GM12878 (cell line): ENCODE measurements at regions not wholly inside any gene's neighbourhood (a gene's known extent, or its start where the extent isn't known, plus 50 kb on each side); places are given as distances from the start of the nearest gene placed in this dataset.

Source experiments
- ATAC-seq: fragments of 200-7000 bp; cut with Tn5 transposase; 3 replicates; pipeline ENCODE4 v1.9.1; 2020; ENCODE audit warnings: mild to moderate bottlenecking, moderate library complexity
- BruUV-seq: library from RNA; stranded (reverse); fragments of 400-500 nt; replicated peaks from 2 replicates; lab custom pipeline; 2021; lab: Mats Ljungman, UMichigan
- CTCF ChIA-PET: fragments of 300-600 bp; sonication (Branson Sonifier 250); formaldehyde crosslinking; extraction: SDS; loops from one replicate; lab custom pipeline; 2021; ENCODE audit warnings: inconsistent platforms; lab: Yijun Ruan, JAX
- POLR2A ChIA-PET: fragments of 350-600 bp; formaldehyde crosslinking; extraction: SDS; loops from one replicate; lab custom pipeline; 2021; ENCODE audit warnings: inconsistent platforms; lab: Charles Lee
- RAD21 ChIA-PET: fragments of 300-600 bp; sonication (Branson Sonifier 250); formaldehyde crosslinking; loops from one replicate; lab custom pipeline; 2023; ENCODE audit warnings: antibody characterized with exemption; ENCODE audit not compliant: unreplicated experiment; lab: Charles Lee
- SMC1A ChIA-PET: fragments of 300-600 bp; sonication (Branson Sonifier 250); formaldehyde crosslinking; loops from one replicate; lab custom pipeline; 2023; ENCODE audit not compliant: unreplicated experiment, uncharacterized antibody; lab: Charles Lee
- DNase-seq: peaks from one replicate; pipeline ENCODE4 v3.0.0-alpha.2; 2011; ENCODE audit warnings: low read depth, low spot score
- FAIRE-seq: peaks from 3 replicates; lab custom pipeline; 2011; peaks lifted over from hg19 to GRCh38; lab: Jason Lieb, UNC
- H2AFZ ChIP-seq: 2 replicates; pipeline ENCODE4 v1.6.0; 2011; ENCODE audit warnings: low read depth, low read length, control low read depth; ENCODE audit not compliant: control insufficient read depth
- H3K27ac ChIP-seq: 2 replicates; pipeline ENCODE4 v1.5.1; 2011; ENCODE audit warnings: control low read depth; ENCODE audit not compliant: control insufficient read depth, insufficient read depth
- H3K27me3 ChIP-seq, 2 experiments: replicated peaks in 1 of 2; 2 replicates each; pipeline versions ENCODE4 v1.6.0 to v1.6.1; 2011; ENCODE audit warnings: low read length in 1 of 2; ENCODE audit not compliant: control insufficient read depth in 2 of 2, insufficient read depth in 2 of 2
- H3K36me3 ChIP-seq, 2 experiments: 2 replicates each; pipeline ENCODE4 v1.5.1; 2011; ENCODE audit warnings: low read length in 1 of 2; ENCODE audit not compliant: control insufficient read depth in 2 of 2, insufficient read depth in 2 of 2
- H3K4me1 ChIP-seq: 2 replicates; pipeline ENCODE4 v1.6.1; 2011; ENCODE audit warnings: mild to moderate bottlenecking, low read length, moderate library complexity, mixed read lengths; ENCODE audit not compliant: control insufficient read depth, insufficient read depth
- H3K4me2 ChIP-seq: 2 replicates; pipeline ENCODE4 v1.6.0; 2011; ENCODE audit warnings: control low read depth; ENCODE audit not compliant: control insufficient read depth, insufficient read depth
- H3K4me3 ChIP-seq: fragments of 200-600 bp; sonication (generic); 2 replicates; pipeline ENCODE4 v1.5.1; 2016
- H3K79me2 ChIP-seq: 2 replicates; pipeline ENCODE4 v1.6.0; 2011; ENCODE audit warnings: low read length; ENCODE audit not compliant: control insufficient read depth, insufficient read depth
- H3K9ac ChIP-seq: 2 replicates; pipeline ENCODE4 v1.8.0; 2011; ENCODE audit warnings: low read length, control low read depth, mixed read lengths; ENCODE audit not compliant: control insufficient read depth, insufficient read depth
- H3K9me3 ChIP-seq: replicated peaks from 3 replicates; pipeline ENCODE4 v1.5.1; 2011; ENCODE audit warnings: mild to moderate bottlenecking, low read length; ENCODE audit not compliant: control insufficient read depth, insufficient read depth
- H4K20me1 ChIP-seq: 2 replicates; pipeline ENCODE4 v1.6.0; 2011; ENCODE audit not compliant: control insufficient read depth, insufficient read depth
- ATF7 ChIP-seq: fragments of 450-650 bp; IDR thresholded peaks from 2 replicates; pipeline ENCODE4 v1.6.1; 2016; ENCODE audit warnings: low read depth, mild to moderate bottlenecking
- BMI1 ChIP-seq: fragments of 450-650 bp; IDR thresholded peaks from 2 replicates; pipeline ENCODE4 v1.6.1; 2016; ENCODE audit warnings: mild to moderate bottlenecking, moderate library complexity, borderline replicate concordance
- NBN ChIP-seq: fragments of 450-650 bp; IDR thresholded peaks from 2 replicates; pipeline ENCODE4 v1.6.1; 2016
- NRF1 ChIP-seq: conservative IDR thresholded peaks from 2 replicates; pipeline ENCODE4 v1.6.1; 2011; ENCODE audit warnings: mild to moderate bottlenecking, low read depth, low read length, improper control_type of control experiment
- SMAD5 ChIP-seq: IDR thresholded peaks from 2 replicates; pipeline ENCODE4 v1.6.1; 2016; ENCODE audit warnings: antibody characterized with exemption, low read depth
- STAT1 ChIP-seq: fragments of 450-650 bp; conservative IDR thresholded peaks from 2 replicates; pipeline ENCODE4 v1.6.1; 2014; ENCODE audit warnings: antibody characterized with exemption, mild to moderate bottlenecking
- TARDBP ChIP-seq: IDR thresholded peaks from 2 replicates; pipeline ENCODE4 v1.6.1; 2016; ENCODE audit warnings: borderline replicate concordance
- TCF12 ChIP-seq: IDR thresholded peaks from 2 replicates; pipeline ENCODE4 v1.6.1; 2011; ENCODE audit warnings: low read depth, mild to moderate bottlenecking, low read length
- WGBS: methylation state at CpG from one replicate; pipeline ENCODE4 v1.1.6; 2016; ENCODE audit warnings: low lambda C conversion rate; ENCODE audit not compliant: insufficient replicate concordance, insufficient coverage; ENCODE audit errors: missing lambda C conversion rate; 5-methylcytosine and 5-hydroxymethylcytosine counted together
- in situ Hi-C: fragments of 300-500 bp; cut with MboI; formaldehyde crosslinking; loops from 9 replicates; pipeline ENCODE4 v1.14.3; 2018; ENCODE audit warnings: mixed read lengths
- intact Hi-C: fragments of 100-400 bp; cut with micrococcal nuclease; formaldehyde crosslinking; loops from one replicate; pipeline ENCODE4 v1.14.2; 2022; ENCODE audit not compliant: unreplicated experiment
- TF ChIP-seq, protein P1 (sequence below): fragments of 450-650 bp; IDR thresholded peaks from 2 replicates; pipeline ENCODE4 v1.6.1; 2016; ENCODE audit warnings: mild to moderate bottlenecking
- TF ChIP-seq, protein P2 (sequence below): fragments of 150-350 bp; IDR thresholded peaks from 2 replicates; pipeline ENCODE4 v1.6.1; 2014; ENCODE audit warnings: mild to moderate bottlenecking, low read depth, low read length
- TF ChIP-seq, protein P3 (sequence below): fragments of 450-650 bp; conservative IDR thresholded peaks from 2 replicates; pipeline ENCODE4 v1.6.1; 2017; ENCODE audit warnings: mild to moderate bottlenecking, moderate library complexity

DNA sequence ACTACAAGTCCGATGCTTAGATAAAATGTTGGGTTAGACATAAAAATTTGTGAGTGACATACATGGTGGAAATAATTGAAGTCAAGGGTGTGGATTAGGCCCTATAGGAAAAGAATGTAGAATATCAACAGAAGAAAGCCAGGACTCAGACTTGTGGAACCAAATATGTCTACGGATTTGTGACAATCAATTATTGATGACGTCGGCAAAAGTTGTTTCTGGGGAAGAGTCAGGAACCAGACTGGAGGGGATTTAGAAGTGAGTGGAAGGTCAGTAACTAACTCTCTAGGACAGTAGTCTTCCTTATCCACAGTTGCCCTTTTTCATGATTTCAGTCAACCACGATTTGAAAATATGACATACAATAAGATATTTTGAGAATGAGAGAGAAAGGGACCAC lies 130.9 kb upstream of the TANK start:
- Histone ChIP-seq H3K27ac (no peak overlapping the region), H3K4me2 (no peak overlapping the region), H2AFZ (no peak overlapping the region), H3K4me3 (no peak overlapping the region), H3K4me1 (no peaks in the 10 kb centered on the region), H3K36me3 (no peaks in the 10 kb centered on the region), H4K20me1 (no peaks in the 10 kb centered on the region), H3K79me2 (no peaks in the 10 kb centered on the region), H3K9me3 (no peaks in the 10 kb centered on the region), H3K27me3 (no peaks in the 10 kb centered on the region), H3K9ac (no peak overlapping the region)
- TF ChIP-seq SMAD5 = no peak
- no peak for TF ChIP-seq TARDBP
- TF ChIP-seq NBN = no peak
- TF ChIP-seq, protein P1, sequence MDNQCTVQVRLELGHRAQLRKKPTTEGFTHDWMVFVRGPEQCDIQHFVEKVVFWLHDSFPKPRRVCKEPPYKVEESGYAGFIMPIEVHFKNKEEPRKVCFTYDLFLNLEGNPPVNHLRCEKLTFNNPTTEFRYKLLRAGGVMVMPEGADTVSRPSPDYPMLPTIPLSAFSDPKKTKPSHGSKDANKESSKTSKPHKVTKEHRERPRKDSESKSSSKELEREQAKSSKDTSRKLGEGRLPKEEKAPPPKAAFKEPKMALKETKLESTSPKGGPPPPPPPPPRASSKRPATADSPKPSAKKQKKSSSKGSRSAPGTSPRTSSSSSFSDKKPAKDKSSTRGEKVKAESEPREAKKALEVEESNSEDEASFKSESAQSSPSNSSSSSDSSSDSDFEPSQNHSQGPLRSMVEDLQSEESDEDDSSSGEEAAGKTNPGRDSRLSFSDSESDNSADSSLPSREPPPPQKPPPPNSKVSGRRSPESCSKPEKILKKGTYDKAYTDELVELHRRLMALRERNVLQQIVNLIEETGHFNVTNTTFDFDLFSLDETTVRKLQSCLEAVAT = no peak
- no peak for TF ChIP-seq NRF1
- TF ChIP-seq, protein P2, sequence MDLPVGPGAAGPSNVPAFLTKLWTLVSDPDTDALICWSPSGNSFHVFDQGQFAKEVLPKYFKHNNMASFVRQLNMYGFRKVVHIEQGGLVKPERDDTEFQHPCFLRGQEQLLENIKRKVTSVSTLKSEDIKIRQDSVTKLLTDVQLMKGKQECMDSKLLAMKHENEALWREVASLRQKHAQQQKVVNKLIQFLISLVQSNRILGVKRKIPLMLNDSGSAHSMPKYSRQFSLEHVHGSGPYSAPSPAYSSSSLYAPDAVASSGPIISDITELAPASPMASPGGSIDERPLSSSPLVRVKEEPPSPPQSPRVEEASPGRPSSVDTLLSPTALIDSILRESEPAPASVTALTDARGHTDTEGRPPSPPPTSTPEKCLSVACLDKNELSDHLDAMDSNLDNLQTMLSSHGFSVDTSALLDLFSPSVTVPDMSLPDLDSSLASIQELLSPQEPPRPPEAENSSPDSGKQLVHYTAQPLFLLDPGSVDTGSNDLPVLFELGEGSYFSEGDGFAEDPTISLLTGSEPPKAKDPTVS = no peak
- TF ChIP-seq ATF7 = no peak
- TF ChIP-seq BMI1 = no peak
- no peak for TF ChIP-seq TCF12
- no peak for TF ChIP-seq STAT1
- TF ChIP-seq, protein P3, sequence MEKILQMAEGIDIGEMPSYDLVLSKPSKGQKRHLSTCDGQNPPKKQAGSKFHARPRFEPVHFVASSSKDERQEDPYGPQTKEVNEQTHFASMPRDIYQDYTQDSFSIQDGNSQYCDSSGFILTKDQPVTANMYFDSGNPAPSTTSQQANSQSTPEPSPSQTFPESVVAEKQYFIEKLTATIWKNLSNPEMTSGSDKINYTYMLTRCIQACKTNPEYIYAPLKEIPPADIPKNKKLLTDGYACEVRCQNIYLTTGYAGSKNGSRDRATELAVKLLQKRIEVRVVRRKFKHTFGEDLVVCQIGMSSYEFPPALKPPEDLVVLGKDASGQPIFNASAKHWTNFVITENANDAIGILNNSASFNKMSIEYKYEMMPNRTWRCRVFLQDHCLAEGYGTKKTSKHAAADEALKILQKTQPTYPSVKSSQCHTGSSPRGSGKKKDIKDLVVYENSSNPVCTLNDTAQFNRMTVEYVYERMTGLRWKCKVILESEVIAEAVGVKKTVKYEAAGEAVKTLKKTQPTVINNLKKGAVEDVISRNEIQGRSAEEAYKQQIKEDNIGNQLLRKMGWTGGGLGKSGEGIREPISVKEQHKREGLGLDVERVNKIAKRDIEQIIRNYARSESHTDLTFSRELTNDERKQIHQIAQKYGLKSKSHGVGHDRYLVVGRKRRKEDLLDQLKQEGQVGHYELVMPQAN = no peak
- intact Hi-C loops = no loop called here
- no peak for DNase-seq
- ChIA-PET POLR2A (no interaction called here), SMC1A (no interaction called here), RAD21 (no interaction called here), CTCF (interaction anchor here (1.3 kb wide), 1 partner anchor 12 kb away, joined by 3 read pairs; no protein-coding TSS in a partner anchor)
- in situ Hi-C loops = no loop called here
- ATAC-seq = no peak
- 65% methylated on average over 5 of the region's 5 CpGs for whole genome bisulfite sequencing
- no peak for FAIRE-seq
- BruUV-seq = no TSS peak
